HG03378 (cell line): ENCODE measurements at regions not wholly inside any gene's neighbourhood (a gene's known extent, or its start where the extent isn't known, plus 50 kb on each side); places are given as distances from the start of the nearest gene placed in this dataset.

ENCODE experiments used
- ATAC-seq: cut with Tn5 transposase; IDR thresholded peaks from one replicate; pipeline ENCODE4 v1.9.1; 2021; ENCODE audit warnings: mild to moderate bottlenecking, moderate library complexity; ENCODE audit not compliant: unreplicated experiment

- ATAC-seq, result no peak
These were observed 53.8 kb downstream of the ADM start for GRCh38 chr11:10358696-10359095.

- no peak for ATAC-seq
These were observed 54.3 kb downstream of the ADM start for GRCh38 chr11:10359171-10359570.

DNA sequence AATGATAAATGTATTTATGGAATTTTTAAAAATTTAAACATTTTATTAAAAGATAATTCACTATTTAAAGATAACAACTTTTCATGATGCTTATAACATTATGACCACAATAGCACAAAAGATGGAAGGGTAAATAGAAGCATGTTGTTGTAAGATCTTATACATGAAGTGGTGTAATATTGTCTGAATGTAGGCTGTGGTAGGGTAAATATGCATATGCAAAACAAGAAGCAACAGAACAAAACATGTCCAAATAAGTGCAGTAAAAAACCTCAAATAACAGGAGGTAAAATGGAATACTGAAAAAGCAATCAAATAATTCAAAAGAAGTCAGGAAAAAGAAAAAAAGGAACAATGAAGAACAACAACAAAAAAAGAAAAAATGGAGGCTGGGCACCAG lies 56.0 kb downstream of the ADM start:
- no peak for ATAC-seq

DNA sequence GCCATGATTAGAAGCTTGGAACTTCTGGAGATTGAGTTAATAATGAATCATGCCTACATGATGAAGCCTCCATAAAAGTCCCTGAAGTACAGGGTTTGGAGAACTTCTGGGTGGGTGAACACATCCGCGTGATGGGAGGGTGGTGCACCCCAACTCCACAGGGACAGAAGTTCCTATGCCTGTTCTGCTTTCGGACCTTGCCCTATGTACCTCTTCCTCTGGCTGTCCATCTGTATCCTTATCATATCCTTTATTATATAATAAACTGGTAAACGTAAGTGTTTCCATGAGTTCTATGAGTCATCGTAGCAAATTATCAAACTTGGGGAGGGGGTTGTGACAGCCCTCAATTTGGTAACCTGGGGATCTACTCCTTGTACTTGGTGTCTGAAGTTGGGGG lies 60.2 kb downstream of the ADM start:
- no peak for ATAC-seq

DNA sequence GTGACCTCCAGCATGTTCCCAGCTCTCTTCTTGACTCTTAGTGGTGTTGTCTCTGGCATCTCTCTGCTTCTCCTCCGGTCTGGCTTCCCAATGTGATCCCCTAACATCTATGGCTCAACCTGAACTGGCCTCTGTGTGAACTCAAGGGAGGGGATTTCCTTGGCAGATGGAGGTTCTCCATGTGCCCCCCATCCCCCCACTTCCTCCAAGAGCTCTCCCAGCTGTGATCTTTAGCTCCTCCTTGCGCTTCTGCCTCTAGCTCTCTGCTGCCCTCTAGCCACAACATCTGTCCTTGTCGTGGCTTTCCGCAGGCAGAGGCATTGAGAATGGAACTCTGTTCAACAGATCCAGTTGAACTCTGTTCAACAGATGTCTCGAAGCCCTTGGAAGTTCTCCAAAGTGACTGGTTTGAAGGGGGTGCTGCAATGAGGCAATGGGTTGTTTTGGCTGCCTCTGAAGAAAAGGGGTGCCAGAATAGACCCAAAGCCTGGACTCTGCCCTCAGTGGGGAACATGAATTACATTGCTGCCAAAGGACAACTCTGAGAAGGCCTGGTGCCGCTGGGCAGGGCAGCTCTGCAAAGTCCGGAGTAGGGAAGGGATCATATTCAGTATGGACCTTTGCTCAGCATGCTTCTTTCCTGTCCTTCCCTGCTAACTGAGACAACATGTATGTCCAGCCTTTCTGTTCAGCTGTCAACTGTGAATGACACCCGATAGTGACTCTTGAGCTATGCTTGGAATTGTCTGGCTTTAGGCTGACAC lies 61.9 kb downstream of the ADM start:
- peak; percentile 79 for ATAC-seq

DNA sequence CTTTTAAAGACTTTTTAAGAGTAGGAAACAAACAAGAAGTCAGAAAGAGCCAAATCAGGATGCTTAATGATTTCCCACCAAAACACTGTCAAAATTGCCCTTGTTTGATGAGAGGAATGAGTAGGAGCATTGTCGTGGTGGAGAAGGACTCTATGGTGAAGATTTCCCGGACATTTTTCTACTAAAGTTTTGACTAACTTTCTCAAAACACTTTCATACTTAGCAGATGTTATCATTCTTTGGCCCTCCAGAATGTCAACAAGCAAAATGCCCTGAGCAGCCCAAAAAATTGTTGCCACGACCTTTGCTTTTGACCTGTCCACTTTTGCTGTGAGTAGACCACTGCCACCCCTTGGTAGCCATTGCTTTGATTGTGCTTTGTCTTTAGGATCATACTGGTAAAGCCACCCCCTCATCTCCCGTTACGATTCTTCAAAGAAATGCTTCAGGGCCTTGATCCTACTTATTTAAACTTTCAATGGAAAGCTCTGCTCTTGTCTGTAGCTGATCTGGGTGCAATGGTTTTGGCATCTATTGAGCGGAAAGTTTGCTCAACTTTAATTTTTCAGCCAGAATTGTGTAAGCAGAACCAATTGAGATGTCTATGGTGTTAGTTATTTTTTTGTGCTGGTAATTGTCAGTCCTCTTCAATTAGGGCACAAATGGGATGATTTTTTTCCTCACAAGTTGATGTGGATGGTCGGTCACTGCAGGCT lies 67.2 kb downstream of the ADM start:
- no peak for ATAC-seq

- ATAC-seq, result no peak
These were observed 68.5 kb downstream of the ADM start for GRCh38 chr11:10373340-10373739.

GRCh38 chr11:10373929-10374328 lies 69.1 kb downstream of the ADM start:
- no peak for ATAC-seq

DNA sequence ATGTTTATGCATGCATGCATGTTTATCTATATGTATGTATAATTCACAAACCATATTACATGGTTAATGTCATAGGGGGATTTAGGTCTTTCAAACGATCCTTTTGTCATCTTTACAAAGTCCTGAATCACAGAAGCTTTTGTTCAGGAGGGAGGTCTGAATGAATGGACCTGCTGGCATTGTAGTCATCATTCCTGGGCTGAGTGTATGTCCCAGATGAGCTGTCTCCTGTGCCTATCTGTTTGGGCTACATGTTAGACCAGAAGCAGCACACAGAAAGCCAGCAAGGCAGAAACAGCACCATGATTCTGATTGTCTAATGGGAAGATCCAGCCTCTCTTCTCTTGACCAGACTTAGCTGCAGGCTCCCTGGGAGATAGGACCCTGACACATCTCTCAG lies 69.5 kb downstream of the ADM start:
- no peak for ATAC-seq

DNA sequence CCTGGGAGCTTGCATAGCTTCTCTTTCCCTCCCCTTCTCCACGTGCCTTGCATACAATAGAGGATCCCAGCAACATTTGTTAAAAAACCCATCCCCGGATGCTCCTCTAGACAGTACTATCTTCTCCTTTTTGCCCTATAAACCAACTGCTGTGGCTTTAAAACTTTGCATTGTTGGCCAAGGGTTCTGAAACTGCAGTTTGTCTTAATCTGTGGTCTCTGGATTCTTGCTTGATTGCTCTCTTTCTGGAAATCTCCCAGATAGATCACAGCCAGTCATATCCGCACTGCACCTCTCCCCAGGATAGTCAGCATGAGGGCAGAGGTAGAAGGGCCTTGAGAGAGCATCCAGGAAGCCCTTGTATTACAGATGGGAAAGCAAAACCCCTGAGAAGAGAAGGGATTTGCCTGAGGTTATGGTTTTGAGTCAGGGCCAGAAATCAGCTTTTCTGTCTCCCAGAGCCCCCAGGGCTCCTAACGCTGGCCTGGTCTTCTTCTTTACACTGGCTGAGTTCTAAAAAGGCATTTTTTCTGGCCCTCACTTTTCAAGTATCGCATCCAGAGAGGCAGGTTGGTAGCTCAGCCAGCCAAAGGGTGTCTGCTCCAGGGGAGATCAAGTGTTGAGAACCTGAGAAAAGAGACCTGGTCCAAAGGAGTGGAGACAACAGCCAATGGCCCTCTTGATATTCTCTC lies 70.6 kb downstream of the ADM start:
- ATAC-seq, result no peak

- ATAC-seq, result no peak
These were observed 71.2 kb downstream of the ADM start for GRCh38 chr11:10376061-10376460.

GRCh38 chr11:10377183-10377582 lies 72.3 kb downstream of the ADM start:
- no peak for ATAC-seq

GRCh38 chr11:10378362-10378761 lies 73.5 kb downstream of the ADM start:
- no peak for ATAC-seq

- ATAC-seq, result no peak
These were observed 74.1 kb downstream of the ADM start for GRCh38 chr11:10379022-10379421.

- ATAC-seq, result no peak
These were observed 74.6 kb downstream of the ADM start for GRCh38 chr11:10379426-10379825.

GRCh38 chr11:10379871-10380568 lies 75.0 kb upstream of the AMPD3 start:
- no peak for ATAC-seq

- no peak for ATAC-seq
These were observed 74.1 kb upstream of the AMPD3 start for GRCh38 chr11:10380921-10381320.

GRCh38 chr11:10381736-10382135 lies 73.3 kb upstream of the AMPD3 start:
- ATAC-seq, result no peak

- no peak for ATAC-seq
These were observed 72.5 kb upstream of the AMPD3 start for GRCh38 chr11:10382518-10382917.

- ATAC-seq, result no peak
These were observed 69.4 kb upstream of the AMPD3 start for GRCh38 chr11:10385696-10386095.

- ATAC-seq, result no peak
These were observed 68.7 kb upstream of the AMPD3 start for GRCh38 chr11:10386361-10386760.
